KMS-11 (cell line): ENCODE measurements at regions not wholly inside any gene's neighbourhood (a gene's known extent, or its start where the extent isn't known, plus 50 kb on each side); places are given as distances from the start of the nearest gene placed in this dataset.

Experiments used
- H2AFZ ChIP-seq: fragments of 200-600 bp; sonication (generic); 2 replicates; pipeline ENCODE4 v1.6.1; 2016; ENCODE audit warnings: antibody characterized with exemption, mixed run types, low read depth
- H3K27ac ChIP-seq: fragments of 200-600 bp; sonication (generic); 2 replicates; pipeline ENCODE4 v1.6.1; 2016; ENCODE audit warnings: mild to moderate bottlenecking, mixed run types
- H3K27me3 ChIP-seq: fragments of 200-600 bp; sonication (generic); 2 replicates; pipeline ENCODE4 v1.6.1; 2017; ENCODE audit warnings: mild to moderate bottlenecking, low read depth, mixed run types, moderate library complexity; ENCODE audit not compliant: insufficient read depth
- H3K36me3 ChIP-seq: fragments of 200-600 bp; sonication (generic); 2 replicates; pipeline ENCODE4 v1.6.1; 2017; ENCODE audit warnings: mild to moderate bottlenecking, mixed run types; ENCODE audit not compliant: insufficient read depth
- H3K4me1 ChIP-seq: fragments of 200-600 bp; sonication (generic); 2 replicates; pipeline ENCODE4 v1.6.1; 2016; ENCODE audit warnings: mild to moderate bottlenecking, low read depth, mixed run types; ENCODE audit not compliant: poor library complexity, severe bottlenecking
- H3K4me2 ChIP-seq: fragments of 200-600 bp; sonication (generic); 2 replicates; pipeline ENCODE4 v1.7.0; 2016; ENCODE audit warnings: mild to moderate bottlenecking, mixed run types
- H3K4me3 ChIP-seq: fragments of 200-600 bp; sonication (generic); IDR thresholded peaks from 2 replicates; pipeline ENCODE4 v1.6.1; 2017; ENCODE audit warnings: low read depth, low read length, mixed read lengths; ENCODE audit not compliant: insufficient read depth
- H3K79me2 ChIP-seq: fragments of 200-600 bp; sonication (generic); 2 replicates; pipeline ENCODE4 v1.6.1; 2016; ENCODE audit warnings: low read depth, mixed run types; ENCODE audit not compliant: insufficient read depth
- H3K9ac ChIP-seq: fragments of 200-600 bp; sonication (generic); 2 replicates; pipeline ENCODE4 v1.6.1; 2016; ENCODE audit warnings: mild to moderate bottlenecking, mixed run types
- H4K20me1 ChIP-seq: fragments of 200-600 bp; sonication (generic); 2 replicates; pipeline ENCODE4 v1.6.1; 2016; ENCODE audit warnings: mild to moderate bottlenecking, mixed run types; ENCODE audit not compliant: insufficient read depth
- TF ChIP-seq, protein P1 (sequence below): fragments of 200-600 bp; sonication (generic); conservative IDR thresholded peaks from 2 replicates; pipeline ENCODE4 v1.6.1; 2017; ENCODE audit warnings: low read depth, mild to moderate bottlenecking, antibody characterized with exemption, low read length, moderate library complexity, mixed read lengths

DNA sequence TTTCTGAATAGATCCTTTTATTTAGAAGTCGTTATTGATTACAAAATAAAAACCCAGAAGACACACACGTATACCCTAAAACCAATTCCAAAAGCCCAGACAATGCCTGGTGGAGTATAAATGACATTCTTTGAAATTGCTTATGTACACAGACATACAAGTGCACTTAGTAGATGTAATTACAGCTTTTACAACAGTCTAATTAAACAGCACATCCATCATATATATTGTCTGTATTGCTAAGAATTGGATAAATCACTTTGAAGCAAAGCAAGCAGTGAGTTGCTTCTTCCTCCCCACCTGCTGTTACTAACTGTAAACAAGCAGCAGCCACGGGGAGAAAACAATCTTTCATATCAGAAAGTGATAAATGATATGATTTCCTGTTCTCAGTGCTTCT lies 645.7 kb downstream of the TLL1 start:
- Histone ChIP-seq H3K4me3 (no peak overlapping the region), H3K27me3 (no peaks in the 10 kb centered on the region), H3K4me2 (no peak overlapping the region), H3K79me2 (no peaks in the 10 kb centered on the region), H3K27ac (no peak overlapping the region), H3K36me3 (no peaks in the 10 kb centered on the region), H2AFZ (no peak overlapping the region), H3K9ac (no peak overlapping the region), H3K4me1 (no peaks in the 10 kb centered on the region), H4K20me1 (no peaks in the 10 kb centered on the region)
- TF ChIP-seq, protein P1, sequence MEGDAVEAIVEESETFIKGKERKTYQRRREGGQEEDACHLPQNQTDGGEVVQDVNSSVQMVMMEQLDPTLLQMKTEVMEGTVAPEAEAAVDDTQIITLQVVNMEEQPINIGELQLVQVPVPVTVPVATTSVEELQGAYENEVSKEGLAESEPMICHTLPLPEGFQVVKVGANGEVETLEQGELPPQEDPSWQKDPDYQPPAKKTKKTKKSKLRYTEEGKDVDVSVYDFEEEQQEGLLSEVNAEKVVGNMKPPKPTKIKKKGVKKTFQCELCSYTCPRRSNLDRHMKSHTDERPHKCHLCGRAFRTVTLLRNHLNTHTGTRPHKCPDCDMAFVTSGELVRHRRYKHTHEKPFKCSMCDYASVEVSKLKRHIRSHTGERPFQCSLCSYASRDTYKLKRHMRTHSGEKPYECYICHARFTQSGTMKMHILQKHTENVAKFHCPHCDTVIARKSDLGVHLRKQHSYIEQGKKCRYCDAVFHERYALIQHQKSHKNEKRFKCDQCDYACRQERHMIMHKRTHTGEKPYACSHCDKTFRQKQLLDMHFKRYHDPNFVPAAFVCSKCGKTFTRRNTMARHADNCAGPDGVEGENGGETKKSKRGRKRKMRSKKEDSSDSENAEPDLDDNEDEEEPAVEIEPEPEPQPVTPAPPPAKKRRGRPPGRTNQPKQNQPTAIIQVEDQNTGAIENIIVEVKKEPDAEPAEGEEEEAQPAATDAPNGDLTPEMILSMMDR = no peak

DNA sequence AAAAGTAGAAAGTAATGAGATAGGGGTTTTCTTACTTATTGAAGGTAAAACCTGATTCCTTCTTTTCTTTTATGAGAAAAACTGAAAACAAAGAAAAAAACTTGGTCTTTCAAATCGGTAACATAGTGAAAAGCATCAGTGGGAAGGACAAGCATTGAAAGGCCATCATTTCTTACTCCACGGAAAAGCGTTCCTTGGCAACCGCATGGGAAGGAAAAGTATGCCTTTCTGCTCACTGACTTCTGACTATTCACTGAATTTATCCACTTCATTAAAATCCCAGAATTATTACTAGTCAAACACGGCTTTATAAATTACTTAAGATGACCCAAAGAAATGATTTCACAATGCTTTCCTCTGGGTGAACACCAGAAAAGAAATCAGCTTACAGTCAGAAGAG lies 646.7 kb downstream of the TLL1 start:
- no peak overlapping the region for H3K27ac ChIP-seq
- H2AFZ ChIP-seq = no peak overlapping the region
- no peak overlapping the region for H3K4me3 ChIP-seq
- H3K4me1 ChIP-seq = no peaks in the 10 kb centered on the region
- no peaks in the 10 kb centered on the region for H3K36me3 ChIP-seq
- no peak overlapping the region for H3K9ac ChIP-seq
- no peaks in the 10 kb centered on the region for H3K27me3 ChIP-seq
- TF ChIP-seq, protein P1 = no peak
- H3K4me2 ChIP-seq = no peak overlapping the region
- no peaks in the 10 kb centered on the region for H4K20me1 ChIP-seq
- H3K79me2 ChIP-seq = no peaks in the 10 kb centered on the region

DNA sequence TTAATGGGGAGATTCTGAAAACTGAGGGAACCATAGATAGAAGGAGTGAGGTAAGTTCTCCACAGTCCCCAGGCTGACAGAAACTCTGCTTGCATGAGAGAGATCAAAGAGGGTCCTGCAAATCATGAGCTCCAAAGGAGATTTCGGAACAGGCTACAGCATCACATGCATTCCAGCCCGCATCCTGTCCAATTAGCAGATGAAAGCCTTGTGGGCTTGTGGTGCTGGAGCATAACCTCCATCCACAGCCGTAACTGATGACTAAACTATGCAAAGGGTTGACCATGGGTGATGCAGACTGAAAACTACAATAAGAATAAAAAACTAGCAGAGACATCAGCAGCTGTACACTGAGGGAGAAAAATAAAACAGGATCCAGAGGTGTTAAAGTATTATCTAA lies 654.5 kb downstream of the TLL1 start:
- Histone ChIP-seq H3K4me2 (no peak overlapping the region), H2AFZ (no peak overlapping the region), H3K79me2 (no peaks in the 10 kb centered on the region), H3K36me3 (no peaks in the 10 kb centered on the region), H3K4me3 (no peak overlapping the region), H3K4me1 (no peaks in the 10 kb centered on the region), H4K20me1 (no peaks in the 10 kb centered on the region), H3K27ac (no peak overlapping the region), H3K9ac (no peak overlapping the region), H3K27me3 (no peaks in the 10 kb centered on the region)
- TF ChIP-seq, protein P1 = no peak

DNA sequence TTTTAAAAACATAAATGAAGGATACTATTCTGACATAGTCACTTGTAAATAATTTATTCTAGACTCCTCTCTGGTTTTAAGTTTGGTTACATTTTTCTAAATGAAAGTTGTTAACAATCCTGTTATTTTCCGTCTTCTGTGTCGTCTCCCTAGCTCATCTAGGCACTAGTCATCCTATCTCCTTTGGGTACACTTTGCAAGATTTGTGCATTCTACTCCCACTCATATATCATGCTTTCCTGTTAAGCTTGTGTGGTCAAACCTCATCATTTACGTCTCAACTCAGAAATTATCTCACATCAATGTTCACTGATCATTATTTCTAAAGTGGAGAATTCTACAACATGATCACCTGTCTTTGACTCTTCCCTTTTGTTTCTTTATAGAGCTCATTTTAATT lies 658.7 kb downstream of the TLL1 start:
- TF ChIP-seq, protein P1 = no peak
- Histone ChIP-seq H3K36me3 (no peaks in the 10 kb centered on the region), H4K20me1 (no peaks in the 10 kb centered on the region), H3K4me1 (no peaks in the 10 kb centered on the region), H3K4me3 (no peak overlapping the region), H3K79me2 (no peaks in the 10 kb centered on the region), H3K9ac (no peak overlapping the region), H3K27me3 (no peaks in the 10 kb centered on the region), H3K4me2 (no peak overlapping the region), H2AFZ (no peak overlapping the region), H3K27ac (no peak overlapping the region)

DNA sequence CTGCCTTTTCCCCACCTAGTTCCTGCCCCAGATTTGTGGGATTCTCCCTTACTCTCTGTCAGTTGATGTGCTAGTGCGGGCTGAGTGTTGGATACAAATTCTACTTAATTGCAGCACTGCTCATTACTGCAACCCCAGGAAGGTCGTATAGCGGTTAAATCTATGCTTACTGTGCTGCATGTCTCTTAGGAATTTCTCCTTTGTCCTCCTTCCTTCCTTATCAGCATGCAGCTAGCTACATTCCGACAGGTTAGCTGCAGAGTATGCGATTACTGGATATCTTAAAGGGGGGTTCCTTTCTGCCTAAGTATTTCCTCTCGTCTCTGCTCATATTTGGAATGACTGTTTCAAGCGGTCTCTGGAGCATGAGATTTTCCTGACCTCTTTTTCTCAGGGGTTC lies 662.8 kb downstream of the TLL1 start:
- TF ChIP-seq, protein P1 = no peak
- H3K4me1 ChIP-seq = no peaks in the 10 kb centered on the region
- no peak overlapping the region for H3K27ac ChIP-seq
- no peak overlapping the region for H3K4me3 ChIP-seq
- no peaks in the 10 kb centered on the region for H3K36me3 ChIP-seq
- H2AFZ ChIP-seq = no peak overlapping the region
- no peaks in the 10 kb centered on the region for H3K27me3 ChIP-seq
- no peaks in the 10 kb centered on the region for H3K79me2 ChIP-seq
- no peaks in the 10 kb centered on the region for H4K20me1 ChIP-seq
- H3K9ac ChIP-seq = no peak overlapping the region
- H3K4me2 ChIP-seq = no peak overlapping the region
